H9 (cell line): ENCODE measurements at regions not wholly inside any gene's neighbourhood (a gene's known extent, or its start where the extent isn't known, plus 50 kb on each side); places are given as distances from the start of the nearest gene placed in this dataset.
"Not testable (repeated sequence)": the region's sequence is repeated elsewhere in the genome, so short reads cannot be mapped to it uniquely, and the experiment has no call there.

Source experiments
- DNase-seq: peaks from one replicate; pipeline ENCODE4 v3.0.0-alpha.2; 2017
- H2AFZ ChIP-seq: one replicate; pipeline ENCODE4 v1.6.1; 2013; ENCODE audit warnings: mild to moderate bottlenecking, low read length, control low read depth, moderate library complexity
- H2AK5ac ChIP-seq: 2 replicates; pipeline ENCODE4 v1.6.1; 2013; ENCODE audit warnings: low read length, control low read depth, mixed read lengths; ENCODE audit not compliant: insufficient read length
- H2BK120ac ChIP-seq: one replicate; pipeline ENCODE4 v1.6.1; 2013; ENCODE audit warnings: low read depth, mild to moderate bottlenecking, low read length, control low read depth, inconsistent platforms; ENCODE audit not compliant: poor library complexity, severe bottlenecking
- H2BK12ac ChIP-seq: 2 replicates; pipeline ENCODE4 v1.6.1; 2013; ENCODE audit warnings: low read length, control low read depth, mixed read lengths, low read depth; ENCODE audit not compliant: insufficient read length
- H2BK15ac ChIP-seq: 2 replicates; pipeline ENCODE4 v1.6.1; 2013; ENCODE audit warnings: low read depth, low read length, control low read depth
- H2BK20ac ChIP-seq: one replicate; pipeline ENCODE4 v1.6.1; 2013; ENCODE audit warnings: low read depth, mild to moderate bottlenecking, low read length, control low read depth, inconsistent platforms; ENCODE audit not compliant: poor library complexity, severe bottlenecking
- H2BK5ac ChIP-seq: 2 replicates; pipeline ENCODE4 v1.6.1; 2013; ENCODE audit warnings: low read length, control low read depth, mixed read lengths; ENCODE audit not compliant: insufficient read length
- H3K14ac ChIP-seq: 2 replicates; pipeline ENCODE4 v1.6.1; 2013; ENCODE audit warnings: low read length, control low read depth; ENCODE audit not compliant: insufficient read depth
- H3K18ac ChIP-seq: 2 replicates; pipeline ENCODE4 v1.6.1; 2013; ENCODE audit warnings: low read depth, mild to moderate bottlenecking, mixed read lengths, low read length, control low read depth; ENCODE audit not compliant: insufficient read length
- H3K23ac ChIP-seq: 2 replicates; pipeline ENCODE4 v1.6.1; 2013; ENCODE audit warnings: low read length, control low read depth, mixed read lengths, low read depth; ENCODE audit not compliant: insufficient read length
- H3K23me2 ChIP-seq: 2 replicates; pipeline ENCODE4 v1.6.1; 2013; ENCODE audit warnings: low read depth, mild to moderate bottlenecking, mixed read lengths, low read length, control low read depth; ENCODE audit not compliant: insufficient read length, poor library complexity, severe bottlenecking
- H3K27ac ChIP-seq: 2 replicates; pipeline ENCODE4 v1.5.1; 2013; ENCODE audit warnings: low read length, control low read depth, mixed read lengths, low read depth; ENCODE audit not compliant: insufficient read length
- H3K27me3 ChIP-seq: 2 replicates; pipeline ENCODE4 v1.6.1; 2013; ENCODE audit warnings: low read length, control low read depth, inconsistent platforms; ENCODE audit not compliant: insufficient read depth
- H3K4ac ChIP-seq: 2 replicates; pipeline ENCODE4 v1.6.1; 2013; ENCODE audit warnings: low read depth, mild to moderate bottlenecking, control low read depth, inconsistent platforms, low read length, moderate library complexity
- H3K4me1 ChIP-seq: 2 replicates; pipeline ENCODE4 v1.6.1; 2013; ENCODE audit warnings: low read length, control low read depth, inconsistent platforms; ENCODE audit not compliant: insufficient read depth
- H3K4me2 ChIP-seq: 2 replicates; pipeline ENCODE4 v1.6.1; 2013; ENCODE audit warnings: low read length, control low read depth, mixed read lengths; ENCODE audit not compliant: insufficient read length, insufficient read depth
- H3K56ac ChIP-seq: 2 replicates; pipeline ENCODE4 v1.6.1; 2013; ENCODE audit warnings: low read depth, mild to moderate bottlenecking, mixed read lengths, low read length, control low read depth; ENCODE audit not compliant: insufficient read length
- H3K79me1 ChIP-seq: 2 replicates; pipeline ENCODE4 v1.6.1; 2013; ENCODE audit warnings: low read depth, mild to moderate bottlenecking, moderate library complexity, low read length, control low read depth, inconsistent platforms; ENCODE audit not compliant: insufficient read depth, poor library complexity, severe bottlenecking
- H3K79me2 ChIP-seq: 2 replicates; pipeline ENCODE4 v1.6.1; 2013; ENCODE audit warnings: low read length, control low read depth, inconsistent platforms; ENCODE audit not compliant: insufficient read depth
- H3K9ac ChIP-seq: 2 replicates; pipeline ENCODE4 v1.6.1; 2013; ENCODE audit warnings: low read length, control low read depth, mixed read lengths; ENCODE audit not compliant: insufficient read length; ENCODE audit errors: extremely low read depth
- H3K9me3 ChIP-seq: one replicate; pipeline ENCODE4 v1.6.1; 2013; ENCODE audit warnings: low read depth, low read length, inconsistent platforms; ENCODE audit not compliant: control insufficient read depth
- H3T11ph ChIP-seq: one replicate; pipeline ENCODE4 v1.6.1; 2013; ENCODE audit warnings: mild to moderate bottlenecking, low read length, control low read depth, inconsistent platforms
- H4K20me1 ChIP-seq: one replicate; pipeline ENCODE4 v1.6.1; 2013; ENCODE audit not compliant: control insufficient read depth, insufficient read length, insufficient read depth
- H4K5ac ChIP-seq: 2 replicates; pipeline ENCODE4 v1.6.1; 2013; ENCODE audit warnings: low read depth, mild to moderate bottlenecking, mixed read lengths, low read length, control low read depth; ENCODE audit not compliant: insufficient read length
- H4K8ac ChIP-seq: replicated peaks from 2 replicates; pipeline ENCODE4 v1.6.1; 2013; ENCODE audit warnings: low read length, control low read depth, mixed read lengths, low read depth; ENCODE audit not compliant: insufficient read length
- H4K91ac ChIP-seq: 2 replicates; pipeline ENCODE4 v1.6.1; 2013; ENCODE audit warnings: low read depth, mild to moderate bottlenecking, moderate library complexity, mixed read lengths, low read length, control low read depth; ENCODE audit not compliant: insufficient read length
- H3K27ac Mint-ChIP-seq, 3 experiments: 2 replicates in 2 of 3; 3 replicates in 1 of 3; pipeline ENCODE4 v1.8.0; 2020 to 2021; ENCODE audit warnings: mixed read lengths in 3 of 3, mild to moderate bottlenecking in 1 of 3, moderate library complexity in 1 of 3
- H3K27me3 Mint-ChIP-seq: 2 replicates; pipeline ENCODE4 v1.8.0; 2021; ENCODE audit warnings: low read depth, mild to moderate bottlenecking, moderate library complexity, mixed read lengths
- H3K36me3 Mint-ChIP-seq, 3 experiments: 2 replicates in 2 of 3; 3 replicates in 1 of 3; pipeline ENCODE4 v1.8.0; 2020 to 2021; ENCODE audit warnings: low read depth in 3 of 3, mixed read lengths in 3 of 3; ENCODE audit not compliant: insufficient read depth in 1 of 3
- H3K4me1 Mint-ChIP-seq, 2 experiments: 2 replicates each; pipeline ENCODE4 v1.8.0; 2020; ENCODE audit warnings: mixed read lengths in 2 of 2
- H3K4me3 Mint-ChIP-seq, 2 experiments: 2 replicates in 1 of 2; 3 replicates in 1 of 2; pipeline ENCODE4 v1.8.0; 2020 to 2021; ENCODE audit warnings: mild to moderate bottlenecking in 2 of 2, mixed read lengths in 2 of 2, moderate library complexity in 1 of 2
- H3K9me3 Mint-ChIP-seq, 2 experiments: 2 replicates in 1 of 2; 3 replicates in 1 of 2; pipeline ENCODE4 v1.8.0; 2020; ENCODE audit warnings: mild to moderate bottlenecking in 2 of 2, mixed read lengths in 2 of 2, moderate library complexity in 1 of 2
- CTCF ChIP-seq: fragments of 200-600 bp; sonication (generic); conservative IDR thresholded peaks from 3 replicates; pipeline ENCODE4 v1.8.0; 2021; ENCODE audit warnings: antibody characterized with exemption, mild to moderate bottlenecking
- WGBS: extraction: QIAGEN DNeasy Blood & Tissue Kit; methylation state at CpG from one replicate; pipeline ENCODE4 v1.1.7; 2013; ENCODE audit warnings: missing lambda C conversion rate, low lambda C conversion rate, mixed read lengths; ENCODE audit not compliant: insufficient read length; ENCODE audit errors: extremely low coverage; 5-methylcytosine and 5-hydroxymethylcytosine counted together

GRCh38 chr12:83700838-83701237 lies 1014.1 kb downstream of the TMTC2 start:
- Histone ChIP-seq H3K27ac (no peak overlapping the region), H2BK120ac (no peak overlapping the region), H3K4ac (no peak overlapping the region), H2AK5ac (no peak overlapping the region), H3K9me3 (no peaks in the 10 kb centered on the region), H3K56ac (no peak overlapping the region), H4K8ac (no peak overlapping the region), H2BK20ac (no peak overlapping the region), H3K79me1 (no peaks in the 10 kb centered on the region), H3K4me1 (no peaks in the 10 kb centered on the region), H4K20me1 (no peaks in the 10 kb centered on the region), H3K23ac (no peak overlapping the region), H3K9ac (no peak overlapping the region), H3K14ac (no peak overlapping the region), H3K79me2 (no peaks in the 10 kb centered on the region), H2BK5ac (no peak overlapping the region), H3K4me2 (no peak overlapping the region), H3K23me2 (no peaks in the 10 kb centered on the region), H2AFZ (no peak overlapping the region), H2BK12ac (no peak overlapping the region), H3K27me3 (no peaks in the 10 kb centered on the region), H3K18ac (no peak overlapping the region), H2BK15ac (no peak overlapping the region), H4K91ac (no peak overlapping the region), H3T11ph (no peak overlapping the region), H4K5ac (no peak overlapping the region)
- no peak overlapping the region for H3K4me3 Mint-ChIP-seq
- H3K27ac Mint-ChIP-seq: no peak overlapping the region; a peak in 1 of 7 replicates
- H3K27me3 Mint-ChIP-seq: no peaks in the 10 kb centered on the region; the same call in 1 of the 2 replicates
- no peaks in the 10 kb centered on the region for H3K4me1 Mint-ChIP-seq
- peaks cover 3 to 8% of the 10 kb centered on the region in 2 experiments; a peak in 4 of 5 replicates for H3K9me3 Mint-ChIP-seq
- no peak for TF ChIP-seq CTCF
- DNase-seq: no peak
- WGBS: no CpG with 5 or more reads among the region's 2 CpGs
- peaks cover 0 to 3% (median 0%) of the 10 kb centered on the region in 3 experiments; a peak in 3 of 7 replicates for H3K36me3 Mint-ChIP-seq

GRCh38 chr12:83696311-83696710 lies 1009.6 kb downstream of the TMTC2 start:
- not testable (repeated sequence) for H3K23ac ChIP-seq, H3K27me3 Mint-ChIP-seq, H3K79me1 ChIP-seq, H3T11ph ChIP-seq, H3K4me1 Mint-ChIP-seq, H4K5ac ChIP-seq, H2BK12ac ChIP-seq, H2BK20ac ChIP-seq, H3K27ac Mint-ChIP-seq, H3K14ac ChIP-seq, H3K79me2 ChIP-seq, H3K56ac ChIP-seq, H3K4ac ChIP-seq, H4K91ac ChIP-seq, H4K20me1 ChIP-seq, H3K9me3 ChIP-seq, H3K27ac ChIP-seq, H3K4me2 ChIP-seq, H4K8ac ChIP-seq, H2BK15ac ChIP-seq, H3K23me2 ChIP-seq, H3K9ac ChIP-seq, H3K18ac ChIP-seq, H2BK120ac ChIP-seq, H2AK5ac ChIP-seq, H2AFZ ChIP-seq, H3K4me1 ChIP-seq, H3K4me3 Mint-ChIP-seq, DNase-seq, H3K27me3 ChIP-seq, H2BK5ac ChIP-seq
- Mint-ChIP-seq H3K36me3 (peaks cover 0 to 18% (median 2%) of the 10 kb centered on the region in 3 experiments; a peak in 2 of 7 replicates), H3K9me3 (peaks cover 9 to 18% of the 10 kb centered on the region in 2 experiments)
- no CpG with 5 or more reads among the region's 13 CpGs for WGBS
